Glomerular visceral epithelial cell (primary cell): ENCODE measurements at regions not wholly inside any gene's neighbourhood (a gene's known extent, or its start where the extent isn't known, plus 50 kb on each side); places are given as distances from the start of the nearest gene placed in this dataset.

Experiments
- DNase-seq: peaks from one replicate; pipeline ENCODE4 v3.0.0-alpha.2; 2016; ENCODE audit errors: extremely low spot score

DNA sequence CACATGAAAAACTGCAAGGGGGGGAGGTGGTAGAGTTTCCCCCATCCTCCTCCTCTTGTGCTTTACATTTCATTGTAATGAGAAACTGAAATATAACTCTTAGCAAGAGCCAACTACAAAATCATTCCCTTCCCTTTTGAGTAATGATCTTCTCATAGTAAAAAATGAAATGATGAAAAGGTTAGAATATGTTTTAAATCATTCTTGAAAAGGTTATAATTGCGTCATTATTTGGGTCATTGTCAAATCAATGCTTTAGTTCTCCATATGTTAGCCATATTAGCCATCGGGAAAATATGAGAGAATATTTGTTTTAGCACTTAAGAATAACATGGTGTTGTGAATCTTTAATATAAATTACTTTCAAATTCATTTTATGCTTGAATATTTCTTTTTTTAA is 1185.0 kb upstream of the CDH18 start:
- DNase-seq = no peak

DNA sequence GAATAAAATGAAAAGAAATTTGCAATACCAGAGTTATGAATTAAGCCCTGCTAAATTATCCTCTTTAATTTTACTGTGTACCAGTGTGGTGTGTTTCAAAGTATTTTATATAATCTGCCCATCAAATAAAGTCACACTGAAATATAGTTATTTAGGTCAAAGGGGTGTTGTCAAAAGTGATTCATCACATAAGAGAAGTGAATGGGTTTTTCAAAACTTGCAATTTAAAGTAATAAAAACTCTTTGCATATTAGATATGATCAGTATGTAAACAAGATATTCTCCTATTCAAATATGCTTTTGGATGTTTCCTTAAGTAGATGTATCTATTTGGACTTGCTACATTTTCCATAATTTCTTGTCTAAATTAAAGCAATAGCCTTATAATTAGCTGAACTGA is 1183.0 kb upstream of the CDH18 start:
- DNase-seq = no peak

DNA sequence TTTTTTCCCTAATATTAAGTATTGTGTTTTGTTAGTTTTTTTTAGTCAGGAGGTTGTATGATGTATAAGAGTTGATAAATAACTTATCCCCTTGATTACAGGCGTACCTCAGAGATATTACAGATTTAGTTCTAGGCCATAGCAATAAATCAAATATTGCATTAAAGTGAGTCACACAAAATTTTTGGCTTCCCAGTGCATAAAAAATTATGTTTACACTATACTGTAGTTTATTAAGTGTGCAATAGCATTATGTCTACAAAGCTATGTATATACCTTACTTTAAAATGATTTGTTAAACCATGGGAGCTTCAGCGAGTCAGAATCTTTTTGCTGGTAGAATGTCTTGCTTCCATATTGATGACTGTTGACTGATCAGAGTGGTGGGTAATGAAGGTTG is 1180.6 kb upstream of the CDH18 start:
- no peak for DNase-seq

DNA sequence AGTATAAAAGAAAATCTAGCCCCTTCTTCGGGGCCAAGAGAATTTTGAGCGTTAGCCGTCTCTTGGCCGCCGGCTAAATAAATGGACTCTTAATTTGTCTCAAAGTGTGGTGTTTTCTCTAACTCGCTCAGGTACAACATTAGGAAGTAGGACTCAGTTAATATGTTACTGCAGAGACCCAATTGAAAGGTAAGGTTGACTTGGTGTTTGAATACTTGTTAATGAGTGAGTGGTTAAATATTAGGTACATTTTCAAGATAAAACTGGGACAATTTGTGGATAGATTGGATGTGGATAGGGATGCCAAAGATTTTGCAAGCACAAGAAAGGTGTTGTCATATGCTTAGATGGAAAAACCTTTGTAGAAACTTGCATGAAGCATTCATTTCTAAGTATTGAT is 1177.3 kb upstream of the CDH18 start:
- DNase-seq = no peak

DNA sequence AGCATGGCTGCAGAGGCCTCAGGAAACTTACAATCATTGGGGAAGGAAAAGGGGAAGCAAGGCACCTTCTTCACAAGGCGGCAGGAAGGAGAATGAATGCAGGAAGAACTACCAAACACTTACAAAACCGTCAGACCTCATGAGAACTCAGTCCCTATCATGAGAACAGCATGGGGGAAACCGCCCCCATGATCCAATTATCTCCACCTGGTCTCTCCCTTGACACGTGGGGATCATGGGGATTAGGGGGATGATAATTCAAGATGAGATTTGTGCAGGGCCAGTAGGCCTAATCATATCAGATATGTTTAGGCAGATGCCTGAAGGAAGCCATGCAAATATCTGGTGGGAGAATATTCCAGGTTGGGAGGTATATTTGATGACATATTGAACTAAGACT is 1176.4 kb upstream of the CDH18 start:
- DNase-seq = no peak

DNA sequence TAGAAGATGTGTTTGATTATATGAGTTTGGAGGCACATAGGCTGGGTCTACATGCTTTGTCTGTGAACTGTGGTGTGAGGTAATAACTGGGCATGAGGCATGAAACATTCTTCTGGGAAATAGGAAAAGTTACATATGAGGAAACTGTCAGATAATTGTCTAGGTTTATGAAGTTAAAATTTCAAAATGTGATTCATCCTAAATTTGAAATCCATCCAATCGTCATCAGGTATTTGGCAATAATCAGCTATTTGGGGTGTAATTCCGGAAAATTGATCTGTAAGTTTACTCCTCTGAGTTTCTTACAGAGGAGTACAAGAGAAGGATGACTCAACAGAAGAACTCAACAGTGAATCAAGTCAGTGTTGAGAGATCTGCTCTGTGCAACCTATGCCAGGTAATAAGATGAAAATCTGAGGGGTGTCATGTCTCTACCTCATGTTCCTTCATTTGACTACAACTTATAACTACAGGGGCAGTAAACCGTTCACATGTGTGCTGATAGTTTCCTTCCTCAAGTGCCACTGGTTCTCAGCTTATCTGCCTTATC is 1171.6 kb upstream of the CDH18 start:
- no peak for DNase-seq

DNA sequence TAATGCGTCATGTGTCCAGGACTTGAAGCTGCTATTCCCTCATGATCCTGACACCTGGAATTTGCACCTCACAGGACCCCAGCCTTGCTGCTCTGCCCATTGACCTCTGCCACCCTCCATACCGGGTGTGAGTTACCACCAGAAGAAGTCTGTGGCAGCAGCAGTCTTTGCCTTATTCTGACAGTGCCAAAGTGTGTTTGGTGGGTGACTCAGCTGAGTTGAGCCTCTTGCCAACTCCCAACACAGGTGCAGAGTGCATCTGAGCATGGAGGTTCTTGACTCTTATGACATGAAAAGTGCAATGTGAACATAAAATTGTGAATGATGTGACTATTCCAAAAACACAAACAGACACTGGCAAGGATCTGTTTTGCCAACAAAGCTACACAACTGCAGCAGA is 1166.5 kb upstream of the CDH18 start:
- peak; percentile 44 for DNase-seq

DNA sequence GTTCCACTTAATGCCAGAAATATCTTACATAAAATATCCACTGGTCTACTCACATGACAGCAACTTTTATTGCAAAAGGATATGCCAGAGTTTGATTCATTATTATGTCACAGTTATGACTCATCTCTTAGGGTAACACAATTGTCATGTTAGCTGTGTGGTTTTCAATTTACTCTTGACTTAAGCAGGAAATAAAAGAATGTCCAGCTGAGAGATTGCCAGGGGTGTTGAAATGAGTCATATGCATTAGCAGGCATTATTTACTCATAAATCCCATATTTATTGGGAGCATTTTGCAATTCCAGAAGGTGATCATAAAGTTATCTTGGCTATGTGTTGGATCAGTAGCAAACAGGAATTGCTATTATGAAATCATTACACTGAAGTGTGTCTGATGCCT is 1164.6 kb upstream of the CDH18 start:
- DNase-seq = peak; percentile 82

DNA sequence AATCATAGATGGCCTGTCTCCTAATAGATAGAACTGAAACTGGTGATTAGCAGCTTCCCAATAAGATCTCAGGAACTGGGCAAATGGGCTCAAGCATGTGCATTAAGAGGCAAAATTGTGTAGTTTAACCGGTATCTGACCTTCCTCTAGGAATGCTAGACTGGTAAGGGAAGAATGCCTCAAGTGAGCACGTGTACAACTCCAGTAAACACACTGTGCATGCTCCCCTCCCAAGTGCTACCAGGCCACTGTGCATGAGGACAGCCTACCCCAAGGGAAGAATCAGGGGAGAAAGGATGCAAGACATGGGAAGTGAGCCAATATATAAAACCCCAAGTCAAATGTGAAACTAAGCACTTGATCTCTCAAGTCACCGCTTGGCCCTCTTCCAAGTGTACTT is 1157.4 kb upstream of the CDH18 start:
- DNase-seq = peak; percentile 11

DNA sequence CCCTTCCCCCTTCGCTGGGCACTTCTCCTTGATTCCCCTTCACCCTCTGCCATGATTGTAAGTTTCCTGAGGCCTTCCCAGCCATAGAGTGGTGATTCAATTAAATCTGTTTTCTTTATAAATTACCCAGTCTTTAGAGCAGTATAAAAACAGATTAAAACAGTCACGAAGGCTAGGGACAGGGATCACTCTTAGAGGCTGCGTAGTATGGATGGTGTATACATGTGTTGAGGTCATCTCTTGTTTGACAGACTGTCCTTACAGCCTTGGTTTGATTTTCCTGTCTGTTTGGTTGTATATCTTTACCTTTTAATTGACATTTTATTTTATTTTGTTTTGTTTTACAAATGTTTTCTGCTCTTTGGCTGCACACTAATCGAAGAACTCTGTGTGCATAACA is 1155.7 kb upstream of the CDH18 start:
- no peak for DNase-seq

DNA sequence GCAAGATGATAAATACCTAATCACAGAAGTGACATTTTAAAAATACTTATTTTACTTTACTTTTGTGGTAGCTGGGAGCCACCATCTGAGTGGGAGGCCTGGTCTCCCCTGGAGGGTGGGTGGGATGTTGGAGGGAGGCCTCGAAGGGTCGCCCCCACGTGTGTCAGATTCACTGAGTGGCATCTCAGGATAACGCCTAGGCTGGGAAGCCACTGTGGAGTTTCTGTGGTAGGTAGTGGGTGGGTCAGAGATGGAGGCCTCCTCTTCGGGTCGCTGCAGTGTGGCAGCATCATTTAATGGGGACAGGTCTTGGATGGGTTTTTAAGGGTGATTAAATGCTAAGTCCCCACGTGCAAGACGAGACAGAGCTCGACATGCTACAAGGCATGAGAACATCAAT is 1154.8 kb upstream of the CDH18 start:
- no peak for DNase-seq

DNA sequence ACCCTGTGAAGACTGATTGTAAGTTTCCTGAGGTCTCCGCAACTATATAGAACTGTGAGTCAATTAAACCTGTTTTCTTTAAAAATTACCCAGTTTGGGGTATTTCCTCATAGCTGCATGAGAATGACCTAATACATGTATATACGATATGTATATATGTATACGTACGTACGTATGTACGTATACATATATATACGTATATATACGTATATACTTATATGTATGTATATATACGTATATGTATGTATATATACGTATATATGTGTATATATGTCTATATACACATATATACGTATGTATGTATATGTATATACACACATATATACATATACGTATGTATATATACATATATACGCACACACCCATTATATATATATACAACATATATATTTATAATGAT is 1153.0 kb upstream of the CDH18 start:
- no peak for DNase-seq

DNA sequence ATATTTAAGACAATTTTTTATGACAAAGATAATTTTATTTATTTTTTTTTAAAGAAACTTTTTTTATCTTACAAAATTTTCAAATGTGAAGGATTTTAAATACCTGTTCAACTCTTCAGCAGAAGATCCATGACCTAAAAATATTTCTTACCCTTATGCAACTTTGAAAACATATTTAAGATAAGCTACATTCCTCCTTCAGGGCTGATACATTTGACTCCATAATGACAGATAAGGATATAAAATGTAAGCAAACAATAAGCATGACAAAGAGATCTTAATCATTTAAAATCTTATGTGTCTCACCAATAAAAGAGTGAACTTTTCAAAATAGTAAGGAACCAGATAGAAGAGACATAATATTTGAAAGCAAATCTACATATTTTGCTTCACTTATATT is 1138.2 kb upstream of the CDH18 start:
- DNase-seq = no peak

DNA sequence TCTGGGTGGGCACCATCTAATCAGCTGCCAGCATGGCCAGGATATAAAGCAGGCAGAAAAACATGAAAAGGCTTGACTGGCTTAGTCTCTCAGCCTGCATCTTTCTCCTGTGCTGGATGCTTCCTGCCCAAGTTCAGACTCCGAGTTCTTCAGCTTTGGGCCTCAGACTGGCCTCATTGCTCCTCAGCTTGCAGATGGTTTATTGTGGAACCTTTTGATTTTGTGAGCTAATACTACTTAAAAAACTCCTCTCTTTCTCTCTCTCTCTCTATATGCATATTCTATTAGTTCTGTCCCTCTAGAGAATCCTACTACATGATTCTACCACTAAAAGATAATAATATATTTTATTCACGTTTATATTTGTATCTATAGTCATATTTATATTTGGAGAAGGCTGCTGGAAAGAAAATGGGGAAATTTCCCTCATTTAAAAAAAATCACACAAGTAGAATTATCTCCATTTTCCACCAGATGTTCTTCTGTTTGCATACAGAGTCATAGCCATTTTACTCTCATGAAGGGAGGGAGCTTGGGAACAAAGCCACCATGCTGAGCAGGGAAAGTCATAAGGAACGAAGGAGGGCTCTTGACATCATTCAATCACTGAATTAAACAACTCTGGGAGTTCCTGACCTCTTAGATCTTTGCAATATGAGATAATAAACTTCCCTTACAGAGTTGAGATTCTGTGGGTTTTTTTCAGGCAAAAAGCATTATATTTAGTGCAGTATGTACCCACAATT is 1137.4 kb upstream of the CDH18 start:
- no peak for DNase-seq

DNA sequence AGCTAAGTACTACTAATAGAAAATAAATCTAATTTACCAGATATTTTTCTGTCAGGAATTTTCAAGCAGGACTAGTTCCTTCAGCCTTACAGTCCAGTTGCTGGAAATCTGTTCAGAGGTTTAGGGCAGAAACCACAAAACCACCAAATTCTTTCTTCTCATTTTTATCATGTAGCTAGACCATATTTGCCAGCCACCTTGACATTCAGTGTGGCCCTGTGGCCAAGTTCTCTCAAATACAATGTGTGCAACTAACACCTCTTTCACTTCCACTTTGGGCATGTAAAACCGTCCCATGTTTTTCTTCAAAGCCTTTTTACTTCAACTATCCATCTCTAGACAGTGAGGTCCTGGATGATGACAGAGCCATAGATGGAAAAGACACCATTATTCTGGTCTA is 1133.2 kb upstream of the CDH18 start:
- DNase-seq = peak; percentile 18

DNA sequence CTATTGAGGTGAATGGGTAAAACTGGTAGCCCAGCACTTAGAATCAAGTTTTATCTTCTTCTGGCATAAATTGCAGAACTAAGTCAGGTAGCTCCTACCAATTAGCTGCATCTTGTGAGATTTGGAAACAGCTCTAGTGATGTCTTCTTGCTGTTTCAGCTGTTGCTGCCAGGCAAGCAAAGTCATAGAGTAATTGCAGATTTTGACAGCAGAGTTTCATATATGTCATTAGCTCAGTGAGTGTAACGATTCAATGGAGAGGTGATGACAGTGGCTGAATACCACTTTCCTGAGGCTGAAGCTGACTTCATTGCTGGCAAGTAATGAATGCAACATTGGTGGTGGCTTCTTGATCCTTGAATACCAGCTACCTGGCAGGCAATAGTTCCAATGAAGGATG is 1109.7 kb upstream of the CDH18 start:
- no peak for DNase-seq

DNA sequence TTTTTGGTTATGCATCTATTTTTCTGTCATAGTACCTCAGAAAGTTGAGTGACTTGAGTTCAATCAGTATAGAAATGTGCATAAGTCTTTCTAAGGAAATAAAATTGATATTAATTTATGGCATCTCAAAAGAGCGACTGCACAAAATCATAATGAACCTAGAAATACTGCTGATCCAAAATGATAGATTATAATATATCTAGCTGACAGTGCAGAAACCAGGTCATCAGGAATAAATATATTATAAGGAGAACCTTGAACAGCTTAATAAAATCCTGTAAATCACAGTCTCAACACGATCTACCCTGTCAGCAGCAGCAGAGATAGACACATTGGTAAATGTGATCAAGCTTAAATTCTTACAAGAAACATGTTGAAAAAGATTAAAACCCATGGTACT is 1106.6 kb upstream of the CDH18 start:
- no peak for DNase-seq

DNA sequence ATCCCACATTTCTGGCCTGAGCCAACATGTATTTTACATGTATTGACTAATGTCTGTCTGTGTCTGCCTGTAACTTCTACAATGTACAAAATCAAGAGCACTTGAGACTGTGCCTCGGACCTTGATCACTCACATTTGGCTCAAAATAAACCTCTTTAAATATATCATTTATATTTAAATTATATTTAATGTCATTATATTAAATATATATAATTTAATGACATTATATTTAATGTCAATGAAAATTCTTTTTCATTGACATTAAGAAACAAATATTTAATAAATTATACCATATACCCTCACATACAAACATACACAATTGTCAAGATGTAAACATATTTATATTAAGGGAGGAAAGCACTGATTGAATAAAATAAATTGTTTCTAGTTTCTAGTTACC is 1099.8 kb upstream of the CDH18 start:
- no peak for DNase-seq

DNA sequence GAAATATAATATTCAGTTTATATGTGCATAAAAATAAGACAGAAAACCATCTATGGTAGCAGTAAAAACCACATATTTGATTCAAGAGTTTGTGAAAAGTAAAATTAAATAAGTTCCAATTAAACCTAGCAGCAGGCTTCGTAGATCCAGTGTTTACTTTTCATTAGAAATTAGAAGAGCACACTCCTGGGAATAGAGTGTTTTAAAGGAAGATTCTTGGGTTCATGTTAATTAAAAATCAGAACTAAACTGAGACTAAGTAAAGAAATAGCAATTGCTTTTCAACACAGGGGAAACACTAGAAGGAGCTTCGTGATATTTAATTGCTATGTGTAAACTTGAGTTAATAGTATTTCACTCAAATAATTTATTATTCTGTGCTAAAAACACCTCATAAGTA is 1097.8 kb upstream of the CDH18 start:
- DNase-seq = no peak

DNA sequence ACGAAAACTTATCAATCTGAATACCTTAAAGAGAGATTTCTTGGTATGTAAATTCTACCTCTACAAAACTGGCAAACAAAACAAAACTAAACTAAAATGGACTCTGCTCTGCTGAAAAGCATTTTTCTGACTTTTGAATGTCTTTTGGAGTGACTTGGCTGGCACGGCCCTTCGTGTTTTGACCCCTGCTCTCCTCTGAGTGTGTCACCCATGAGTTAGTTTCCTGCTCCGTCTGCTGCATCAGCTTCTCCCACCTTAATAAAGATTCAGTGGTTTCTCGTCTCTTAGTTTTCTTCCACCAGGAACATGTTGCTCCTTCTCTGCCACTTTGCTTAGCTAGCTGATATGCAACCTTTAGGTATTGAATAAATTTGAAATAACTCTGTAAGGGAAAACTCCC is 1084.0 kb upstream of the CDH18 start:
- no peak for DNase-seq

DNA sequence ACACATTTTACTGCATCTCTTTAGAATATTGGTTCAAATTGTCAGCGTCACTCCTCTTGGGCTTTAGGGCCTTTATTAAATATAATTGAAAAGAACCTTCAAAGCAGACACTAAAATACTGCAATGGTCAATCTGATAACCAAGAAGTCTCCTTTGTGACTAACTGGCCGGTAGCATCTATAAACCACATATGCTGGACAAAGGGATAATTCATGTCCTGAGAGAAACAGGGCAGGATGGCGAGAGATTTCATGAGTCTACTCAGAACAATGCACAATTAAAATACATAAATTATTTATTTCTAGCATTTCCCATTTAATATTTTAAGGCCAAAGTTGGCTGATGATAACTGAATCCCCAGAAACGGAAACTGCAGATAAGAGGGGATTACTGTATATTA is 1083.4 kb upstream of the CDH18 start:
- DNase-seq = no peak

DNA sequence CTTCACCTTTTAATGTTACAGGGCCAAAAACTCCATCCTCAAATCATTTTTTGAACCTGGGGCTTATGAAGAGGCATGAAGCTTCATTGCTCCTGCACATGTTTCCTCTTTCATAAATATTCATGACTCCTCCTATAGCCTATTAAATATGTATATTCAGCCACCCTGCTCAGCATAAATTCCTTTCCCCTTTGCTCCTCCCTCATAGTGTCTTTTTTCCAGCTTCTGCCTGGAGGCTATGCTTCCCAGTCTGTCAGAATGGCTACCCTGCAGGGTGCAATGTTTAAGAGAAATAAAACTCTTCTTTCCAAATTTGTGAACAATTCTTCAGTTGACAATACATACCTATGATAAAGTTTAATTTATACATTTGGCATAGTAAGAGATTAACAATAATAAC is 1082.9 kb upstream of the CDH18 start:
- DNase-seq = no peak

DNA sequence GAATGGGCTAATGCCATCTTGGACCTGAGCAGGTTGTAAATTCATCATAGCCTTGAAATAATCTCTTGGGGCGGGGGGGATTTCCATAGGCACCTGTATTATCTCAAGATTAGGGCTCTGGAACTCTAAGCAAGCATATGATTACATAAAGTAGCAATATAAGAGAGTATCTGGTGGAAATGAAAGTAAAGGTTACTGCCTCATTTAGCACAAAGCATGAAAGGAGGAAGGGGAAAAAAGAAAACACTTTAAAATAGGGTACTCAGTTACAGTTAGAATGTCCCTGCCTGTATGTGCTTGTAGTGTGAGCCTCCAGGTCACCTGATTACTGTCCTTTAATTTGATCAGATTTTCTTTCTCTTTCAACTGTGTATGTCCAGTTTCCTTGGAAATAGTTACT is 1079.7 kb upstream of the CDH18 start:
- no peak for DNase-seq

DNA sequence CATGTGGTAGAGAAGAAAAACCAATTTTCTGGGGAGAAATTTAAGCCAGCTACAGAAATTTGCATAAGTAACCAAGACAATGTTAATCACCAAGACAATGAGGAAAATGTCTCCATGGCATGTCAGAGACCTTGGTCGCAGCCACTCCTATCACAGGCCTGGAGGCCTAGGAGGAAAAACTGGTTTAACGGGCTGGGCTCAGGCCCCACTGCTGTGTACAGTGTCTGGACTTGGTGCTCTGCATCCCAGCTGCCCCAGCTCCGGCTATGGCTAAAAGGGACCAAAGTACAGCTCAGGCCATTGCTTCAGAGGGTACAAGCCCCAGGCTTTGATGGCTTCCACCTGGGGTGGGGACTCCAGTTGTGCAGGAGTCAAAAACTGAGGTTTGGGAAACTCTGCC is 1075.1 kb upstream of the CDH18 start:
- DNase-seq = no peak
